AG04450 (cell line): ENCODE measurements at regions not wholly inside any gene's neighbourhood (a gene's known extent, or its start where the extent isn't known, plus 50 kb on each side); places are given as distances from the start of the nearest gene placed in this dataset.

ENCODE experiments used
- CTCF ChIA-PET: fragments of 300-600, 350-600 bp; formaldehyde crosslinking; extraction: SDS; loops from one replicate; lab custom pipeline; 2022; ENCODE audit warnings: antibody characterized with exemption, inconsistent platforms; lab: Charles Lee
- POLR2A ChIA-PET: fragments of 350-600 bp; formaldehyde crosslinking; extraction: SDS; loops from one replicate; lab custom pipeline; 2021; ENCODE audit warnings: antibody characterized with exemption, inconsistent platforms; lab: Yijun Ruan, JAX
- DNase-seq: peaks from one replicate; pipeline ENCODE4 v3.0.0-alpha.2; 2011; ENCODE audit warnings: low read depth, low spot score
- H3K27ac ChIP-seq: one replicate; pipeline ENCODE4 v1.5.1; 2012; ENCODE audit warnings: low read depth, low read length, control low read depth
- H3K27me3 ChIP-seq: one replicate; pipeline ENCODE4 v1.6.0; 2012; ENCODE audit warnings: low read length; ENCODE audit not compliant: control insufficient read depth, insufficient read depth
- H3K4me3 ChIP-seq: 2 replicates; pipeline ENCODE4 v1.5.1; 2011; ENCODE audit warnings: mild to moderate bottlenecking, low read depth, low read length, control low read depth
- H3K9me3 ChIP-seq: 2 replicates; pipeline ENCODE4 v1.5.1; 2012; ENCODE audit warnings: low read length; ENCODE audit not compliant: control insufficient read depth, insufficient read depth
- TF ChIP-seq, protein P1 (sequence below): IDR thresholded peaks from 2 replicates; pipeline ENCODE4 v1.5.1; 2011; ENCODE audit warnings: low read depth, low read length, control low read depth, inconsistent platforms

DNA sequence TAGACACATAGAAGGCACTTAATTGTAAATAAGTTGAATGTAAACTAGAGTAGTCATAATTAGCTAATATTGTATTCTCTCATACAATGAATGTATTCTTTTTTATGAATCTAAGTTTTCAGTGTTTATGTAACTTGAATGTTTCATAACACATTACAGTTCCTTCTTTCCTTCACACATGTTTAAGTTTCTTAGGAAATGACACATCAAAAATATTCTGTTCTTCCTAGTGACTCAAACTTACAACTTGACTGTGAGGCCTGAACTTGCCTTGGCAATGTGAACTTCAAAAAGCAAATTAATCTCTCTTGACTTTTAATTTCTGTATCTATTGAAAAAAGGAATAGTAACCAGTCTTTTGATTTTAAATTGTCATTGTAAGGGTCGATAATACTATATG, 700.1 kb downstream of the KCNT2 start:
- CTCF ChIA-PET = no interaction called here
- POLR2A ChIA-PET = no interaction called here
- peak; percentile 2 for DNase-seq
- H3K9me3 ChIP-seq = no peaks in the 10 kb centered on the region
- H3K4me3 ChIP-seq = no peak overlapping the region
- TF ChIP-seq, protein P1, sequence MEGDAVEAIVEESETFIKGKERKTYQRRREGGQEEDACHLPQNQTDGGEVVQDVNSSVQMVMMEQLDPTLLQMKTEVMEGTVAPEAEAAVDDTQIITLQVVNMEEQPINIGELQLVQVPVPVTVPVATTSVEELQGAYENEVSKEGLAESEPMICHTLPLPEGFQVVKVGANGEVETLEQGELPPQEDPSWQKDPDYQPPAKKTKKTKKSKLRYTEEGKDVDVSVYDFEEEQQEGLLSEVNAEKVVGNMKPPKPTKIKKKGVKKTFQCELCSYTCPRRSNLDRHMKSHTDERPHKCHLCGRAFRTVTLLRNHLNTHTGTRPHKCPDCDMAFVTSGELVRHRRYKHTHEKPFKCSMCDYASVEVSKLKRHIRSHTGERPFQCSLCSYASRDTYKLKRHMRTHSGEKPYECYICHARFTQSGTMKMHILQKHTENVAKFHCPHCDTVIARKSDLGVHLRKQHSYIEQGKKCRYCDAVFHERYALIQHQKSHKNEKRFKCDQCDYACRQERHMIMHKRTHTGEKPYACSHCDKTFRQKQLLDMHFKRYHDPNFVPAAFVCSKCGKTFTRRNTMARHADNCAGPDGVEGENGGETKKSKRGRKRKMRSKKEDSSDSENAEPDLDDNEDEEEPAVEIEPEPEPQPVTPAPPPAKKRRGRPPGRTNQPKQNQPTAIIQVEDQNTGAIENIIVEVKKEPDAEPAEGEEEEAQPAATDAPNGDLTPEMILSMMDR = no peak
- no peaks in the 10 kb centered on the region for H3K27me3 ChIP-seq
- H3K27ac ChIP-seq = no peak overlapping the region

DNA sequence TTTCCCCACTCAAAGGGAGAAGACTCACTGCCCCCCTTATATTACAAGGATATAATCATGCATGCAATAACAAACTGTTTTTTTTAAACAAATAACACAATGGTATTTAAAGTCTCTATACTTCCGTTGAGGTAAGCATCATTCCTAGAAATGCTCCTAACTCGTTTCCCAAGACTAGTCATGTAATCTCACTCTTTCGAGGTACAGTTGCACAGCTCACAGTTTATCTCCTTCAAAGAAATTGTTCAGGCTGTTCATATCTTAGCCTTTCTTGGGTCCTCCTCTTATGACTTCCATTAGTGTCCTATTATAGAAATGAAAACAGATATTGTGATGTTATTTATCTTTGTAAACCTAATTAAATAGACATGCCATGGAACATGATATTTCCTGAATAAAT, 705.0 kb downstream of the KCNT2 start:
- TF ChIP-seq, protein P1 = no peak
- H3K9me3 ChIP-seq = no peaks in the 10 kb centered on the region
- no peaks in the 10 kb centered on the region for H3K27me3 ChIP-seq
- POLR2A ChIA-PET = no interaction called here
- H3K4me3 ChIP-seq = no peak overlapping the region
- CTCF ChIA-PET = no interaction called here
- no peak overlapping the region for H3K27ac ChIP-seq
- DNase-seq = no peak

DNA sequence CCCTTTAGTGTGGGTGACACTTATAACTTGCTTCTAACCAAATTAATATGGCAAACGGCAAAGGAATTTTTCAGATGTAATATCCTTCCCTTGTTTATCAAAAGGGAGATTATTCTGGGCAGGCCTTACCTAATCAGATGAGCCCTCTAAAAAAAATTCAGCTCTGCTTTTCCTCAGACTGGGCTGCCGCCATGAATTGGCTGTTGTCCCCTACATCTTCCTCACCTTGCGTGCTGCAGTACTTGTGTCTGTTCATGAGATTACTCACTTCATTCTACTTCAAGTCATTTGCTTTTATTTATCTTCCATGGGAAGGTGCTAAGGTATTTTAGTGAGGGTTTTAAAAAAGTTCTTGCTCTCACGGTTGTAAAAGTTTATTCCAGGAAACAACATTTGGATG, 705.5 kb downstream of the KCNT2 start:
- ChIA-PET POLR2A (no interaction called here), CTCF (no interaction called here)
- no peak overlapping the region for H3K27ac ChIP-seq
- H3K27me3 ChIP-seq = no peaks in the 10 kb centered on the region
- no peaks in the 10 kb centered on the region for H3K9me3 ChIP-seq
- no peak overlapping the region for H3K4me3 ChIP-seq
- DNase-seq = no peak
- TF ChIP-seq, protein P1 = no peak

DNA sequence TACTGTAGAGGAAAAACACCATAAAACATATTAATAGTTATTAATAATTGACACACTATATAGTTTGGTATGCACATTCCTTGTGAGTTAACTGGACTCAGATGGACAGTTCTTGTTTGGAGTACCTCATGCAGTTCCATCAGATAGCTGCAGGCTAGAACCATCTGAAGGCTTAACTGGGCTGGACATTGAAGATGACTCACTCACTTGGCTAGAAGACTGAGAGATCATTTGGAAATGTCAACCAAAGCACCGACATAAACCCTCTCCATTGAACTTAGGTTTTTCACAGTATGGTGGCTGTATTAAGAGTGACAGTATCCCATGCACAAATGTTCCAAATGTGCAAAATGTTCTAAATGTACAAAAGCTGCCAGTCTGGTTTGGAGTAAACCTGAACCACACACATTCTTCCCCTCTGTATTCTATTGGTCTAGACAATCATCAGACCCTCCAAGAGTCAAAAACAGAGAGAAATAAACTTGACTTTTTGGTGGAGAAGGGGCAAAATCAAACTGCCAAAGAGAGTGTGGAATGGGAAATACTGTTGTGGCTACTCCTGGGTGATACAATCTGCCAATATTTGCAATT, 708.4 kb downstream of the KCNT2 start:
- TF ChIP-seq, protein P1 = no peak
- H3K27me3 ChIP-seq = no peaks in the 10 kb centered on the region
- H3K4me3 ChIP-seq = no peak overlapping the region
- POLR2A ChIA-PET = no interaction called here
- DNase-seq = peak; percentile 8
- no peaks in the 10 kb centered on the region for H3K9me3 ChIP-seq
- H3K27ac ChIP-seq = no peak overlapping the region
- CTCF ChIA-PET = no interaction called here

DNA sequence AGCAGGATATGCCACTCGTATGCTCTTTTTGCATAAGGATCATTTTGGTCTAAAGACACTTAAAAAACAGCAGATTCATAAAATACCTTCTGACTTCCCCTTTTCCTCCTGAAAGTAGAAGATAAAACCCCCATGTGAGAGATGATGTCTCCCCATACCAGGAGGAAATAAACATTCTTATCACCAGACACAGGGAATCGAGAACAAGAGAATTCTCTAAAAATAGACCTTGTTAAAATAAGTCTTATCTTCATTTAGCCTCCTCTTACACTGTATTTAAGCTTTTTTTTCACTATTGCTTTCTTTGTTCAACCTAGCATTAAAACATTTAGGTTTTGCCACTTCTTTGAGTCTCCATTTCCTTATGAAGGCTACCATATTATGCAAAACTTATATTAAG, 709.3 kb downstream of the KCNT2 start:
- CTCF ChIA-PET = interaction anchor here (0.7 kb wide), 1 partner anchor 13 kb away, joined by 3 read pairs; no protein-coding TSS in a partner anchor
- Histone ChIP-seq H3K4me3 (no peak overlapping the region), H3K27me3 (no peaks in the 10 kb centered on the region), H3K27ac (no peak overlapping the region), H3K9me3 (no peaks in the 10 kb centered on the region)
- DNase-seq = no peak
- POLR2A ChIA-PET = no interaction called here
- TF ChIP-seq, protein P1 = no peak
